Osteoblast (primary cell): ENCODE measurements at regions not wholly inside any gene's neighbourhood (a gene's known extent, or its start where the extent isn't known, plus 50 kb on each side); places are given as distances from the start of the nearest gene placed in this dataset.

Experiments
- DNase-seq: peaks from one replicate; pipeline ENCODE4 v3.0.0; 2011; ENCODE audit warnings: low spot score, mixed read lengths; ENCODE audit not compliant: insufficient read length; ENCODE audit errors: missing footprints
- H2AFZ ChIP-seq: 2 replicates; pipeline ENCODE4 v1.6.0; 2011; ENCODE audit warnings: mild to moderate bottlenecking, low read length
- H3K27ac ChIP-seq: 2 replicates; pipeline ENCODE4 v1.5.1; 2011; ENCODE audit warnings: mild to moderate bottlenecking, low read depth, low read length, moderate library complexity
- H3K27me3 ChIP-seq: 2 replicates; pipeline ENCODE4 v1.6.0; 2012; ENCODE audit warnings: mild to moderate bottlenecking, control low read depth, inconsistent platforms, low read length, moderate library complexity; ENCODE audit not compliant: insufficient read depth
- H3K36me3 ChIP-seq: 2 replicates; pipeline ENCODE4 v1.5.1; 2011; ENCODE audit warnings: mild to moderate bottlenecking, low read length, control low read depth, moderate library complexity; ENCODE audit not compliant: insufficient read depth
- H3K4me1 ChIP-seq: 2 replicates; pipeline ENCODE4 v1.5.1; 2011; ENCODE audit warnings: mild to moderate bottlenecking, low read length, control low read depth, moderate library complexity; ENCODE audit not compliant: insufficient read depth
- H3K4me2 ChIP-seq: 2 replicates; pipeline ENCODE4 v1.6.0; 2011; ENCODE audit warnings: mild to moderate bottlenecking, low read length; ENCODE audit not compliant: insufficient read depth
- H3K4me3 ChIP-seq: fragments of 200-600 bp; sonication (generic); 3 replicates; pipeline ENCODE4 v1.5.1; 2012; ENCODE audit warnings: mild to moderate bottlenecking, low read length, inconsistent platforms; ENCODE audit not compliant: insufficient read depth
- H3K79me2 ChIP-seq: 2 replicates; pipeline ENCODE4 v1.6.0; 2012; ENCODE audit warnings: mild to moderate bottlenecking, low read length, control low read depth, inconsistent platforms; ENCODE audit not compliant: insufficient read depth
- H3K9me3 ChIP-seq: 2 replicates; pipeline ENCODE4 v1.5.1; 2011; ENCODE audit warnings: low read depth, low read length, control low read depth
- H4K20me1 ChIP-seq: 2 replicates; pipeline ENCODE4 v1.6.0; 2012; ENCODE audit warnings: mild to moderate bottlenecking, low read length, control low read depth; ENCODE audit not compliant: insufficient read depth
- CTCF ChIP-seq: IDR thresholded peaks from 2 replicates; pipeline ENCODE4 v1.5.1; 2011; ENCODE audit warnings: mild to moderate bottlenecking, low read depth, low read length, moderate library complexity; ENCODE audit errors: extremely low read depth

- Histone ChIP-seq H3K4me1 (no peaks in the 10 kb centered on the region), H3K27me3 (peaks cover 4% of the 10 kb centered on the region), H3K36me3 (no peaks in the 10 kb centered on the region), H3K79me2 (no peaks in the 10 kb centered on the region), H3K27ac (no peak overlapping the region), H4K20me1 (no peaks in the 10 kb centered on the region), H3K4me3 (no peak overlapping the region), H3K4me2 (no peak overlapping the region), H2AFZ (no peak overlapping the region), H3K9me3 (no peaks in the 10 kb centered on the region)
- peak; percentile 89 for TF ChIP-seq CTCF
- DNase-seq: peak; percentile 77
Observed at GRCh38 chr18:27605107-27605834, 420.2 kb upstream of the CHST9 start.

- Histone ChIP-seq H3K79me2 (no peaks in the 10 kb centered on the region), H3K9me3 (no peaks in the 10 kb centered on the region), H3K27ac (no peak overlapping the region), H4K20me1 (no peaks in the 10 kb centered on the region), H2AFZ (no peak overlapping the region), H3K36me3 (no peaks in the 10 kb centered on the region), H3K27me3 (peaks cover 4% of the 10 kb centered on the region), H3K4me1 (no peaks in the 10 kb centered on the region), H3K4me3 (no peak overlapping the region), H3K4me2 (no peak overlapping the region)
- no peak for DNase-seq
- TF ChIP-seq CTCF: no peak
Observed at GRCh38 chr18:27604583-27604982, 419.5 kb upstream of the CHST9 start.

- Histone ChIP-seq H2AFZ (no peak overlapping the region), H3K9me3 (no peaks in the 10 kb centered on the region), H3K4me2 (no peak overlapping the region), H3K27ac (no peak overlapping the region), H3K4me1 (no peaks in the 10 kb centered on the region), H3K36me3 (no peaks in the 10 kb centered on the region), H4K20me1 (no peaks in the 10 kb centered on the region), H3K79me2 (no peaks in the 10 kb centered on the region), H3K4me3 (no peak overlapping the region), H3K27me3 (peaks cover 4% of the 10 kb centered on the region)
- no peak for TF ChIP-seq CTCF
- DNase-seq: no peak
Observed at GRCh38 chr18:27602092-27602491, 417.0 kb upstream of the CHST9 start.

- Histone ChIP-seq H3K27ac (no peak overlapping the region), H3K9me3 (no peaks in the 10 kb centered on the region), H3K4me1 (no peaks in the 10 kb centered on the region), H4K20me1 (no peaks in the 10 kb centered on the region), H3K27me3 (peaks cover 4% of the 10 kb centered on the region), H3K79me2 (no peaks in the 10 kb centered on the region), H3K4me2 (no peak overlapping the region), H2AFZ (no peak overlapping the region), H3K4me3 (no peak overlapping the region), H3K36me3 (no peaks in the 10 kb centered on the region)
- no peak for DNase-seq
- no peak for TF ChIP-seq CTCF
Observed at GRCh38 chr18:27600245-27600644, 415.1 kb upstream of the CHST9 start.
